ENCODE measurements at regions not wholly inside any gene's neighbourhood (a gene's known extent, or its start where the extent isn't known, plus 50 kb on each side); places are given as distances from the start of the nearest gene placed in this dataset.

DNA sequence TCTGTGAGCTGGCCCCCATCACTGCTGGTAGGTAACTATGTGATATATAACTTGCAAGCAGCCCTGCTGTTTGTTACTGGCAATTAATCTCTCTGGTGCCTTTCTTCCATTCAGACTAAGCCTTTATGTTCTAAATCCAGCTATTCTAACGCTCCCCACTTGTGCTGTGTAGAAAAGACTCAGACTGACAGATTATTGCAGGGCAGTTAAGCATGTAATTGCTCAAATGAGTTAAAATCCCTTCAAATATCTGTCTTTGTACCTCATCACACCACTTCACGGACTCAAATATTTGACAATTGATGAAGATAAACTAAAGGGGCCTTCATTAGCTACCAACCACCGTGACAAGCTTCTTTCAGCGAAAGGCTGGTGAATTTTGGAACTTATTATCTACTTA, 416.2 kb downstream of the NR2F2 start:
- WGBS, 4 donors = 62 to 76% (median 71%) methylated on average over 4 of the region's 4 CpGs
- H3K9me3 ChIP-seq = no peaks in the 10 kb centered on the region

GRCh38 chr15:96747291-96747690, 416.8 kb downstream of the NR2F2 start:
- H3K27me3 ChIP-seq = peaks cover 0 to 4% (median 0%) of the 10 kb centered on the region in 9 donors
- TF ChIP-seq CTCF (IDR thresholded peaks at IDR 0.05) (no peak), POLR2A (IDR thresholded peaks at IDR 0.05) (no peak)
- no peaks in the 10 kb centered on the region for H3K9me3 ChIP-seq
- H3K27ac ChIP-seq = no peak overlapping the region
- WGBS, 4 donors = 78 to 82% (median 81%) methylated on average over 4 of the region's 4 CpGs
- intact Hi-C loops (cut with DNase I) = no loop called here
- ATAC-seq (no peak), DNase-seq (no peak)
- no peaks in the 10 kb centered on the region for H3K4me1 ChIP-seq
- no peak overlapping the region for H3K4me3 ChIP-seq
- no peaks in the 10 kb centered on the region for H3K36me3 ChIP-seq

More for the DNA sequence above, 416.2 kb downstream of the NR2F2 start:
- Histone ChIP-seq H3K4me1 (no peaks in the 10 kb centered on the region), H3K4me3 (no peak overlapping the region), H3K27me3 (peaks cover 0 to 4% (median 0%) of the 10 kb centered on the region in 9 donors), H3K36me3 (no peaks in the 10 kb centered on the region), H3K27ac (no peak overlapping the region)
- no peak for DNase-seq
- intact Hi-C loops (cut with DNase I) = no loop called here
- TF ChIP-seq POLR2A (IDR thresholded peaks at IDR 0.05) (no peak), CTCF (IDR thresholded peaks at IDR 0.05) (no peak)
- no peak for ATAC-seq

- Histone ChIP-seq H3K27me3 (peaks cover 0 to 4% (median 0%) of the 10 kb centered on the region in 9 donors), H3K36me3 (no peaks in the 10 kb centered on the region), H3K4me3 (no peak overlapping the region), H3K4me1 (no peaks in the 10 kb centered on the region), H3K9me3 (no peaks in the 10 kb centered on the region), H3K27ac (no peak overlapping the region)
- ATAC-seq (no peak), DNase-seq (no peak)
- TF ChIP-seq POLR2A (IDR thresholded peaks at IDR 0.05) = no peak
- intact Hi-C loops (cut with DNase I) = no loop called here
- WGBS, 4 donors = 81 to 85% (median 84%) methylated on average over 3 of the region's 3 CpGs
Observed at GRCh38 chr15:96750361-96750760, 419.9 kb downstream of the NR2F2 start.

GRCh38 chr15:96756146-96756545, 425.6 kb downstream of the NR2F2 start:
- Histone ChIP-seq H3K27ac (no peak overlapping the region), H3K9me3 (peaks cover 0 to 10% (median 0%) of the 10 kb centered on the region in 12 donors), H3K27me3 (peaks cover 0 to 5% (median 0%) of the 10 kb centered on the region in 9 donors), H3K4me3 (no peak overlapping the region), H3K4me1 (no peaks in the 10 kb centered on the region), H3K36me3 (no peaks in the 10 kb centered on the region)
- intact Hi-C loops (cut with DNase I) = no loop called here
- ATAC-seq (no peak), DNase-seq (no peak)
- TF ChIP-seq CTCF (IDR thresholded peaks at IDR 0.05) (no peak), POLR2A (IDR thresholded peaks at IDR 0.05) (no peak)
- WGBS, 4 donors = 60 to 72% (median 68%) methylated on average over 3 of the region's 3 CpGs

DNA sequence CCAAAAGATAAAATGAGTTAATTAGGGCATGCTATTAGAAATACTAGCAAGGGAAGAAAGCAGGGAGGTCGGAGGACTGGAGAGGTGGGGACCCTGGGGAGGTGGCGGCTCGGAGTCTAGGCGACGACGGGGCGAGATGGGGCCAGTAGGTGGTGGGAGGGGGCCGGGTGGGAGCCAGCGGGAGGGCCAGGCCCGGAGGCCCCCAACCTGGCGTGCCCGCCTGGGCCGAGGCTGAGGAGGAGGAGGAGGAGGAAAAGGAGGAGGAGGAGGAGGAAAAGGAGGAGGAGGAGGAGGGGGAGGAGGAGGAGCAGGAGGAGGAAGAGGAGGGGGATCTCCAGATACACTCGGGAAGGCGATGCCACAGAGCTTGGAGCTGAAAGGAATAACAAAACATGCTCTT, 426.2 kb downstream of the NR2F2 start:
- ATAC-seq (no peak), DNase-seq (no peak)
- WGBS, 4 donors = 74 to 82% (median 77%) methylated on average over 11 to 15 of the region's 15 CpGs
- Histone ChIP-seq H3K36me3 (no peaks in the 10 kb centered on the region), H3K4me3 (no peak overlapping the region), H3K27ac (no peak overlapping the region), H3K4me1 (no peaks in the 10 kb centered on the region), H3K9me3 (peaks cover 0 to 10% (median 0%) of the 10 kb centered on the region in 12 donors), H3K27me3 (peaks cover 0 to 5% (median 0%) of the 10 kb centered on the region in 9 donors)
- TF ChIP-seq CTCF (IDR thresholded peaks at IDR 0.05) (no peak), POLR2A (IDR thresholded peaks at IDR 0.05) (no peak)
- intact Hi-C loops (cut with DNase I) = no loop called here

All from heart left ventricle (tissue), 16 donors.